GM18870 (cell line): ENCODE measurements at regions not wholly inside any gene's neighbourhood (a gene's known extent, or its start where the extent isn't known, plus 50 kb on each side); places are given as distances from the start of the nearest gene placed in this dataset.

Experiments
- ATAC-seq: cut with Tn5 transposase; IDR thresholded peaks from one replicate; pipeline ENCODE4 v1.9.1; 2021; ENCODE audit warnings: moderate library complexity; ENCODE audit not compliant: unreplicated experiment

DNA sequence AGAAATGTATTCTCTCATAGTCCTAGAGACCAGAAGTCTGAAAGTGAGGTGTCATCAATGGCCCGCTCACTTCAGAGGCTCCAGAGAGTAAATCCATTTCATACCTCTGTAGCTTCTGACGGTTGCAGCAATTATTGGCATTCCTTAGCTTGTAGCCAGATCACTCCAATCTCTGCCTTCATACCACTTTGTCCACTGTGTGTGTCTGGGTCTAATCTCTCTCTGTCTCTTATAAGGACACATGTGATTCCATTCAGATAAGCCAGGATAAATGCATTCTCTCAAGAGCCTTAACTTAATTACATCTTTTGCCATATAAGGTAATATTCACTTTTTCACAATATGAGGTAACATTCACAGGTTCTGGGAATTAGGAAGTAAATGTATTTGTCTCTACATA, 365.7 kb downstream of the GXYLT1 start:
- ATAC-seq = no peak

DNA sequence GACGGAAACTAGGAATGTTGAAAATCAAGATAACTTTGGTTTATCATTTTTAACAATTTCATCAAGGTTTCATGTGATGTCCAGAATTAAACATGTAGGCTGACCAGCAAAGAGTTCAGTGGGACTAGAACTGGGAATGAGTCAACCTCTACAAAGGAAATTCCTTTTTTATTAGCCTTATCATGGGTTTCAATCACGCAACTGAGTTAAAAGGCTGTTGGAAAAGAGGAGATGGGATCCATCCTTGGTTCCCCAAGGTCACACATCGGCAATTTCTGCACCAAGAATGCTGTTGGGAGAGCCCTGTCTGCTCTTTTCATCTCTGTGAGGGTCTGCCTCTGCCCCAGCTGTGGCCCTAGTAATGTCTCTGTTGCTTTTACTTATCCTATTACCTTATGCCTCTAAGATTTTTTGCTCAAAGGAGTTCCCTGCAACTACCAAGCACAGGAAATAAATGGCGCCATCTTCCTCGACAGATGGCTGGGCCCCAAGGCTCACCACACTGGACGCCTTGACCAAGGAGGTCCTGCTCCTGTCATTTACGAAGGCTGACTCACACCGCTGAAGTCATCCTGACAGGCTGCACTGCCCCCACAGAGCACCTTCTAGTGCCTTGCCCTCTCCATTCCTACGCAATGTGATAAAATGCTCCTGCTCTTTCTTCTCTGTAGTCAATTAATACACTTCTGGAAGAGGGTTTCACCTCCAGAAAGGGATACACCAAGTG, 367.4 kb downstream of the GXYLT1 start:
- no peak for ATAC-seq

DNA sequence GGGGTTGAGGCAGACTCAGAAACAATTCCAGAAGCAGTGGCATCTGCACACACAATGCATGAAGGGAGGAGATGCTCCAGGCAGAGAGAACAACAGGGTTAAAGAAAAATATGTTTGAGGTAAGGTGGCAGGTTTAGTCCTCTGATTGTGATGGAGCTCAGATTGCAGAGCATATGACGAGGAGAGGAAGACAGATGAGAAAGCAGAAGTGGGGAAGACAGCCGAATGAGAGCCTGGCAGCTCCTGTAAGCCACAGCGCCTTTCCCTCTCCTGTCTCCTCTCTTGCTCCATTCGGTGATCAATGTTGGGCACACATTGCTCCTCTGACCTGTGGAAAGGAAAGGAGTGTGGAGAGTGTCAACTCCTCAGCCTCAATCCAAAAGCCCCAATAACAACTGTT, 372.2 kb downstream of the GXYLT1 start:
- no peak for ATAC-seq

DNA sequence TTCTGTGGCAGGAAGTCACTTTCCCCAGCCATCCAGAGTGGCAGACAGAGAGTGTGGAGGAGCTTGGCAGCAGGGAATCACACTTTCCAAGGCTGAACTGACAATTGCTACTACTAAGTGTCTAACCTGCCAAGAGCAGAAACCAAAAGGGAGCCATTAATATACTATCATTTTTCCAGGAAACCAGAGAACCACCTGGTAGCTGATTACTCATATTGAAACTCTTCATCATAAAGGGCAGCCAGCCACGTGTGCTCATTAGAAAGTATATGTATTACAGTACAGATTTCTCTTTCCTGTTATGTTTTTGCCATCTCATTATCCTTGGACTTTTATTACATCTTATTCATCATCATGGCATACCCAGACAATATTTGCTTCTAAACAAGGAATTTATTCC, 374.9 kb downstream of the GXYLT1 start:
- peak; percentile 88 for ATAC-seq

DNA sequence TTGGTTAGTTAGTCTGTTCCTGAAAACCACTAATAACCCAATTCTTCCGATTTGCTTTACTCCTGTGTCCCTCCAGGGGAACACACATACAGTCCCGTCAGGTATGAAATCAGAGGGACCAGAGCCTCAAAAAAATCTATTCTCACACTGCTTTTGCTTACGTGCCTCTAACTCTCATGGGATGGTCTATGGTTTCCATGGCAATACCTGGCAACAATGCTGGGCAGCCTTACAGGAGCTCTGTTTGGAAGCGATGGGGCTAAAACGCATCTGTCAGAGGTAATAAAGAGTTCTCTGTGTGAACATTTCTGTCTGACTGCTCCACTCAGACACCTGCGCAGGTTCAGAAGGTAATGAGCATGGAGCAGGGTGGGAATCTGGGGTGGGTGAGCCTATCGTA, 376.2 kb downstream of the GXYLT1 start:
- no peak for ATAC-seq

DNA sequence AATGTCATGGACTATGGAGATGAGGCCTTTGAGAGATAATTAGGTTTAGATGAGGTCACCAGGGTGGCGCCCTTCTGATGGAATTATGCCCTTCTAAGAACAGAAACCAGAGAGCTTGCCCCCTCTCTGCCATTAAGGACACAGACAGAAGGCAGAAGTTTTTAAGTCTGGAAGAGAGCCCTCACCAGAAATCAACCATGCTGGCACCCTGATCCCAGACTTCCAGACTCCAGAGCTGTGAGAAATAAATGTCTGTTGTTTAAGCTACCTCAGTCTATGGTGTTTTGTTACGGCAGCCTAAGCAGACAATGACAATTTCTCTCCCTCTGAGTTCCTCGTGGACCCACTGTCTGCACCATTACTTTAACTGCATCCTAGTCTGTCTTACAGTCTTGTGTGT, 382.0 kb downstream of the GXYLT1 start:
- no peak for ATAC-seq

DNA sequence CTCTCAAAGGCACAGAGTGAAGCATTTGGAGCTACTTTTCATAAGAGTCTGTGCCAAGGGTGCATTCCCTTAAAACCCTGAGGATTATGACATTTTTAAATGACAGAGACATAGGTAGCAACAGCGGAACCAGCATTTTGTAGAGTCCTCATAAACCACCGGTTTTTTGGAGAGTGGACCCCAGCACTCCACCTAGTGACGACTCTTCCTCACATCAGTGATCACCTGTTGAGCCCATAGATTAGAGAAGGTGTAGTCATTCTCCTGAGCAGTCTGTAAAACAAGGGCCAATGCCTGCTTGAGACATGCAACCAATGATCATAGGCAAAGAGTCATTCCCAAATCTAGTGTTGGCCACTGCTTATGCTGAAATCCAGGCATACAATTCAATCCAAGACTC, 399.1 kb downstream of the GXYLT1 start:
- no peak for ATAC-seq

DNA sequence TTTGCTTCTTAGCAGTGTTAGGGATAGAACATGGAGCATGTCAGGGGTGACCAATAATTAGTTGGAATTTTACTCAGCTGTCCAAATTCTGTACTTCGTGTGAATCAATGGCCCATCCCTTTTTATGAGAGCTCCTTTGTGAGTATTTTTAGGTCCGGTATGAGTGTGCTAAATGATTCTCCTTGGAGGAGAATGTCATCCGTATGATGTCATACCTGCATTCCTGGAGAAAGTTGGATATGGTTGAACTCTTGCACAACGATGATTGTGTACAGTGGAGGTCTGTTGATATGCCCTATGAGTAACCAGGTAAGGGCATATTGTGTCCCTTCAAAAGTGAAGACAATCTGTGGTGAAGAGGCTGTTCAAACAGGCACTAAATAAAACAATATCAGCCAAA, 400.8 kb downstream of the GXYLT1 start:
- no peak for ATAC-seq

DNA sequence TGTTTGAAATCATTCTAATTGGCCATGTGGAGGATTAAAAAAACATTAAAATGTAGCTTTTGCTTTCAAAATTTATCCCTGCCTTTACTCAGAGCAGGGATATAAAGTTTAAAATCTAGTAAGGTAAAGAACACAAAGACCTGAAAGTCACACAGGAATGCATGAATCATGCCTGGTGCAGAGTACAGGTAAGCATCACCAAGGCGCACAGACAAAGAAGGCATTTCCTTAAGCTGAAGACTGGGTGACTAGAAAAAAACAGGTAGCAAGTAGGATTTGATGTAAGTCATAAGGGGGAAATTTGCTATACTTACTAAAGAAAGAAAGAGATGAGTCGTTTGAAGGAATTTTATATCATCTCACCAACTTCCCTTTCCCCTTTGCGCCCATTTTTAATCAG, 405.6 kb downstream of the GXYLT1 start:
- no peak for ATAC-seq

DNA sequence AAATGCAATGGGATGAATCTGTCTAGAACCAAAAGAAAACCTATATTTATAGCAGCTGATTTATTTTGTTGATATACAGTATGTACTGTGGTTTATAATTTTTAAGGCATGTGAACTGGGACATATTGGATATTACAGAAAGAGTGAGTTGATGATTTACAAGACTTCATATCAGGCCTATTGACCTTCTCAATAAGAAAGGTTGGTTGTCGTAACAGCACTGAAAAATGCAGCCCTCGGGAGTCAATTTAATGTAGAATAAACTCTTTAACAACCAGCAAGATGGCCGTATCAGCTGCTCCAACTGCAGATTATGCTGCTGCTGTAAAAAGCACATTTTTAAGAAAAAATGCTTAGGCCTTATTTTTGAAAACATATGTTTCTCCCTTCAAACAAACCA, 407.3 kb downstream of the GXYLT1 start:
- no peak for ATAC-seq

DNA sequence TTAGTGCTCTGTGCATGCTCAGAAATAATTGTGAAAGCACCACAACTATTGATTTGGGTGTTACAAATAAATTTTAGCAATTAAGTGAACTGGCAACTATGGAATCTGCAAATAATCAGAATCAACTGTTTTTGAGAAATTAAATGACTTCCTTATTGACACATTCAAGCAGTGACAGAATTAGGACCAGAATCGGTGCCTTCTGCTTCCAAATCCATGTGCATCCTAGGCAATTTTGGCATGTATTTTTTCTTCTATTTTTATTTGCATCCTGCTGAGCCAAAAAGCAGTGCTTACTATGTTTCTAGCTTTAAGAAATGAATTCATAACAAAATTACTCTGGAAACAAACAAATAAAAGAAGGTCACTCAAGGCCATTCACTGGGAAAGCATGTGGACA, 408.2 kb downstream of the GXYLT1 start:
- no peak for ATAC-seq

DNA sequence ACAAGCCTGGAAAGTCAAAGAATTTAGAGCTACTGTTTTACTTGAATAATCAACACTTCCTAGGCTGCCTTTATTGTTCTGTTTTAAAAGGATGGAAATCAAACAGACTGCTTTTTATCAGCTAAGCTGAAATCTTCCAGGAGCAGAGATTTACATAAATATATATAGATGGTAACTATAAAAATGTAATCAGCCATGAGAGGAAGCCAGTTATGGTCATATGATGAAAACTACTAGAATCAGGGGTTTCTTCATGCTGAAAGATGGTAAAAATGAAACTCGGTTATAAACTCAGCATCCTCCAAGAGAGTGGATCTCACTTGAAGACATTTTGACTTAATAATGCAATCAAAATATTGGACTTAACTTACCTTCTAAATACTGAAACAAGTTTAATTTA, 413.0 kb downstream of the GXYLT1 start:
- ATAC-seq = no peak

DNA sequence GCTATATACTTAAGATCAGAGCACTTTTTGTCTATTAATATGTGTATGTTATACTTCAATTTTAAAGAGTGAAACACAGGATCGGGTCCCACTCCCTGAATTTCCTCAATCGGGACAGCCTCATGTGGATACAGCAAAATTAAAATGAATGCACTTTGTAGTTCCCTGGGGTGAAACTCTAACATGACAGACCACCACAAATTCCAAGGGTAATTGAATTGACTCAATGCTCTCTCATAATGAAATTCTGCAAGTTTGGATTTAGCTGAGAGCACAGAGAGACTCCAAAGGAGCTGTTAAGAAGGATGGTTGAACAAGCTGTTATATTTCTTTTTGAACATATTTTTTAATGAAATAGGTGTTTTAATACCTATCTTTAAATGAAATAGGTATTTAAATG, 413.6 kb downstream of the GXYLT1 start:
- ATAC-seq = no peak

DNA sequence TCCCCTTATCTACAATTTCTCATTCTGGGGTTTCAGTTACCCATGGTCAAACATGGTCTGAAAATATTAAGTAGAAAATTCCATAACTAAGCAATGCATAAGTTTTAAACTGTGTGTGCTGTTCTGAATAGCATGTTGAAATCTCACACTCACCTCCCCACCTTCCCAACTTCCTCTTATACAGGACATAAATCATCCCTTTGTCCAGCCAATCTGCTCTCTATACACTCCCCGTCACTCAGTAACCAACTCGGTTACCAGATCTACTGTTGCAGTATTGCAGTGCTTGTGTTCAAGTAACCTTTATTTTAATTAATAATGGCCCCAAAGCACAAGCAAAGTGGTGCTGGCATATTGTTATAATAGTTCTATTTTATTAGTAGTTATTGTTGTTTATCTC, 420.5 kb downstream of the GXYLT1 start:
- ATAC-seq = no peak

DNA sequence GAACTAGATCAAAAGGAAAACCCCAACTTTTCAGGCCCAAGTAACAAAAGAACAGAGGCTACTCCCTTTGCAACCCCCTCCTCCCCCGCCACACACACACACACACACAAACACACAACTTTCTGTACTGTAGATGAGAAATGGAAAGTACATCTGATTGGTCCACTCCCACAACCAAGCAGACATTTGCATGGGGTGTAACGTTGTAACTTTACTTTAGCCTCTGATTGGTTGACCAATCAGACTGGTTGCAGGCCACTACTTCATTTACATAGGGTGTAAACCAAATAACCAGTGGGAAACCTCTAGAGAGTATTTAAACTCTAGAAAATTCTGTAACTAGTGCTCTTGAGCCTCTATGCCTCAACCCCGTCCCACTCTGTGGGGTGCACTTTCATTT, 425.5 kb downstream of the GXYLT1 start:
- ATAC-seq = no peak

DNA sequence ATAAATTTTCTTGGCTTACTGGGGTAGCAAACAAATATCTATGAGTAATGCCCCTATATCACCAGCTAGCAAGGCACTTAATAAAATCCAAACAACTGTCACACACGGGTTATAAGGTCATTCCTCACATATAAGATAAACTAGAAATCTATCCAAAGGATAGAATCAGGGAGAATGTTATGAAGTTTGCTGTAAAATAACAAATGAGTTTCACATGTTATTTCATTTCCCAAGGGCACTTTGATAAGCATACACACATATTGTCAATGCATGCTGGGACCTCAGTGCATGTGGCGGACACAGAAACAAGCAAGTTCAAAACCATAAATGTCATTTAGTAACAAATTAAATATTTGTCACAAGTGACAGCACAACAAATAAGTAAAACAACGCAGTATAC, 429.4 kb downstream of the GXYLT1 start:
- no peak for ATAC-seq

DNA sequence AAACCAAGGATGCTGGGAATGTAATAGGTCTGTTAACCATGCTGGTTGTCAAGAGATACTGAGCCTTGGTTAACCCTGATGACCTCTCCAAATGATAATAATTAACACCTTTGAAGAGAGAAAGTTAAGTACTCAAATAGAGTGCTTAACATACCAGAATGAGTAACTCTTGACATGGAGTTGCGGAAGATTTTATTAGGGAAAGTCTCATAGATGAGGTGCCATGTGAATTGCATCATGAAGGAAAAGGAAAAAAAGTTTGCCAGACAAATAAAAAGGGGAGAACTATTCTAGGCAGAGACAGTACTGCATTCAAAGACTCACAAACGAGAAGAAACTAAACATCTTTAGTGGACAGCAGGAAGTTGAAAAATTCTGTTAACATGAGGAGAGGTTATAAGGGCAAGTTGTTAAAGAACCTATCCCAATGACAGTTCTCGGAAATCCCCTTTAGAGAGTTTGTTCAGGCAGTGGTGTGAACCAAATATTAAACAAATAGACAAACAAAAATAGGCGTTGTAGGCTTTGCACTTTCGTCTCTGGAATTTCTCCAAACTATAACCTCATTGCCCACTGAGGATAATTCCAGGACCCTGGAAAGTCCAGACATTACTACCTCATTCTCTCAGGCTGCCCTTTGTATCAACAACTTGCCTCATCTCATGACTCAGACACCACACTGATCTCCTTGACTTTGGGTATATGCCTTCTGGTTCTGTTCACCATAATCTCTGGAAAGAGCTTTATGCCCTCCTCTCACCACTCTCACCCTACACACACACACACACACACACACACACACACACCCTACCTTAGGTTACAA, 435.0 kb downstream of the GXYLT1 start:
- no peak for ATAC-seq

DNA sequence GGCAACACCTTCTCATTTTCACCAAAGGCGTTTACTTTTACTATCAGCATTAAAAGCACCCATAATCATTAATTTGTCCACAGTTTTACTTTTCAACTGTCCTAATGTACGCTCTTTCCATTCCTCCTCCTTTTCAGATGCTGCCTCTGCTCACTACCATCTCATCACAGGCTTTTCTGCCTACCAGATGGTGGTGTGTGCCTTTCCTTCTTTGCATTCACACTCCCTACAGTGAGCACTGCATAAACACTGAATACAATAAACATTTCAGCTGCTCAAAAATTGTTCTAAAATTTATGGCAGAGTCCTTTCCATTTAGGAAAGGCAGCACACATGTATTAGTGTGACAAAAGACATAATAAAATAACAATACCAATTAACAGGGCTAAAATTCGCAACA, 435.7 kb downstream of the GXYLT1 start:
- no peak for ATAC-seq

DNA sequence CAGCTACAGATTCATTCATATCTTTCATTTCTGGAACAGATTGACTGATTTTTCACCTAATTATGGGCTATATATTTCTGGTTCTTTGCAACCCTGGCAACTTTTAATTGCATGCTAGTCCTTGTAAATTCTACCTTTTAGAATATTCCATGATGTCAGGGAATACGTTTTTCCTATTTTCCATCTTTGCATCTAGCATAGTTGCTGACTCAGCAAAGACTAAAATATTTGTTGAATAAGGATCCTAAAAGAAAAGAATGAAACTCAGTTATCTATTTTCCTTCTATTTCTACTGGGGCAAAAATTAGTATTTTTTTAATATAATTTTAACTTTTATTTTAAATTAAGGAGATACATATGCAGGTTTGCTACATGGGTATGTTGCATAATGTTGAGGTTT, 438.3 kb downstream of the GXYLT1 start:
- ATAC-seq = no peak

DNA sequence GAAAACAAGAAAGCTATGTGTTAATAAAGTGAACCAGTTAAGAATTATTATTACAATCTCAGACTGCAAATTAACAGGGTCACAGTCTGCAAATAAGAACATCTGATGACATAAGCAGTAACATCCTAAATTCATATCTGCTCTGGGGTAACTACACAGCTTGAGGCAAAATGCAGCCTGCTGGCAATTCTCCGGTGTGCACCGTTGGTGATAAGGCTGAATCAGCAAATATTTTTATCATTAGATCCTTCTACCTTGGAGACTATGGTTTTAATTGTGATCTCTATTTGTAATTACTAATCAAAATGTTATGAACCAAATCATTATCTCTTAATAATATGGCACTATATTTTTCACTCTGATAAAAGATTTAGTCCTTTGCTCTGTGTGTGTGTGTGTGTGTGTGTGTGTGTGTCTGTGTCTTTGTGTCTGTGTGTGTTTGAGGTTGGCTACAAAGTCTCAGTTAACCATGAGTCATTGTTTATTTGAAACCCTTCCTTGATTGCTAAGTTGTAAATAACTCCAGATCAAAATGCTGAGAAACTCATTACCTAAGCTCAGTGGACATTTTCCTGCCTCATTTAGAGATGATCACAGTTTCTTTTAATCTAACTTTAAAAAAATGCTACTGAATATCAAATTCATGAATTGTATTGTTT, 442.6 kb downstream of the GXYLT1 start:
- no peak for ATAC-seq

DNA sequence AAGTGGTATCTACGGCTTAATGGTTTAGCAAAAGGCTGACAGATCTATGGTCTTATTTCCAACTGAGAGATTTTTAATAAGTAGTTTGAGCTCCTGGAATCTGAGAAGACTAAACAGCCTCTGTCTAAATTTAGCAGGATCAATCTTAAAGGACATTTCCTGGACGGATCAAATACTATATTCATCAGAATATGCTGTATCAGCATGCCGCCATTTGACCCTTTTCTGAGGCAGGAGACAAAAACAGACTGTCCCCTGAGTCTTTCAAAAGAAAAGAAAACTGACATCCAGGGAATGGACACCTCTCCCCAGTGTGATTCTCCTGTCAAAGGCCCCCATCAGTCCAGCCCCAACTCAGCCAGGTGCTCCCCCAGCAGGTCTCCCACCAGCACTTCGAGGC, 443.7 kb downstream of the GXYLT1 start:
- ATAC-seq = no peak

DNA sequence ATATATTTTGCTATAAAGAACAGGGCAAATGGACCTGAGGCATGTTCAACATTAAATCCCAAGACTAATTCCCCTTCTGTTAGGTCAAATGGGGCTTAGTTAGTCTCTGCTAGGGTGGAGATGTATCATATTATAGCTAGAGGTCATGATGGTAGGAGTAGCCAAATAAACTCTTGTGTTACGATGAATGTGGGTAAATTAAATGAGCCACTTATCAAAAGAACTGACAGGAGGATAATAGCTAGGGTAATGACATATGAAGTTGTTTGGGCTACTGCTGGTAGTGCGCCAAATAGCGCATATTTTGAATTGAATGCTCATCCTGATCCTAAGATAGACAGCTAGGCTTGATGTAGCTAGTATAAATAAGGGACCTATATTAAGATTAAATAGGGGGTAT, 445.0 kb downstream of the GXYLT1 start:
- ATAC-seq = no peak
